A549 (cell line): ENCODE measurements at regions not wholly inside any gene's neighbourhood (a gene's known extent, or its start where the extent isn't known, plus 50 kb on each side); places are given as distances from the start of the nearest gene placed in this dataset.

ENCODE experiments used
- BHLHE40 ChIP-seq: IDR thresholded peaks from 2 replicates; pipeline ENCODE4 v1.6.1; 2012; ENCODE audit warnings: low read depth, low read length, inconsistent platforms
- CBX8 ChIP-seq: fragments of 200-600 bp; sonication (generic); IDR thresholded peaks from 2 replicates; pipeline ENCODE4 v1.6.1; 2016
- CEBPB ChIP-seq, 2 experiments: fragments of >200 bp in 1 of 2; sonication (Bioruptor Twin) in 1 of 2; formaldehyde crosslinking in 1 of 2; IDR thresholded peaks; 2 replicates each; pipeline ENCODE4 v1.6.1; 2012 to 2016
- CHD2 ChIP-seq: fragments of 150-350 bp; IDR thresholded peaks from 2 replicates; pipeline ENCODE4 v1.6.1; 2014; ENCODE audit warnings: low read length; ENCODE audit not compliant: partially characterized antibody
- CTCF ChIP-seq: fragments of >200 bp; sonication (Bioruptor Twin); formaldehyde crosslinking; IDR thresholded peaks from 3 replicates; pipeline ENCODE4 v1.5.1; 2016
- RCOR1 ChIP-seq: fragments of 150-350 bp; IDR thresholded peaks from 2 replicates; pipeline ENCODE4 v1.6.1; 2014; ENCODE audit warnings: antibody characterized with exemption, low read length, low read depth
- TF ChIP-seq, protein P1 (sequence below): IDR thresholded peaks from 2 replicates; pipeline ENCODE4 v1.6.1; 2012; ENCODE audit warnings: low read depth, borderline replicate concordance

DNA sequence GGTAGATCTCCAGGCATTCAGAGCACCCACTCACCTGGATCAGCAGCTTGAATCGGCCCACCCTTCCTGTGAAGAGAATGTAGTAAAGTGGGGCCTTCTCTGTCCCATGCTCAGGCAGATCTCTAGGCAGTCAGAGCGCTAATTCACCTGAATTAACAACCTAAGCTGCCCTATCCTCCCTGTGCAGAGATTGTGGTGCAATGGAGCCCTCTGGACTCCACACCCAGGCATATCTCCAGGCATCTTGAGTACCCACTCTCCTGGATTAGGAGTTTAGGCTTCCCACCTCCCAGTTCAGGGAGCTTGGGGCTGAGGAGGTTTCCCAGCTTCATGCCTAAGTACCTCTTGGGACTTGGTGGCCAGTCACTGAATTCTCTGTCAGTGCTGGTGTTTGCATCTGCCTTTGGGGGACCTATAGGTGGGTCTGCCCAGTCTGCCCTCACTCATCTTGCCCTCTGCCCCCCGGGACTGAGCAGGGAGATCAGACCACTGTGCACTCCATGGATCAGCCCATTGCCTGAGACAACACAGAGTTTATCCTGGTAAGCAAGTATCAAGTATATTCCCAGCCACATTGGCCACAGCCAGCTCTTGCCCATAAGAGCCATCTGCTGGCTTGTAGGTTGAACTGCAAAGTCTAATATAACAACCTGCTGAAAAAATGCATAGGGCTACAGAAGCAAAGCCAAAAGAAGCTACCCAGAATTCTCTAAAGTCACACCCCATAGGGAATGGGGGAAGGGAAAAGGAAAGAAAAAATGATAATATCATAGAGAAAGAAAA is 372.9 kb downstream of the KLHL13 start:
- TF ChIP-seq CBX8 = no peak
- TF ChIP-seq, protein P1, sequence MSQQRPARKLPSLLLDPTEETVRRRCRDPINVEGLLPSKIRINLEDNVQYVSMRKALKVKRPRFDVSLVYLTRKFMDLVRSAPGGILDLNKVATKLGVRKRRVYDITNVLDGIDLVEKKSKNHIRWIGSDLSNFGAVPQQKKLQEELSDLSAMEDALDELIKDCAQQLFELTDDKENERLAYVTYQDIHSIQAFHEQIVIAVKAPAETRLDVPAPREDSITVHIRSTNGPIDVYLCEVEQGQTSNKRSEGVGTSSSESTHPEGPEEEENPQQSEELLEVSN = no peak
- TF ChIP-seq RCOR1 = no peak
- TF ChIP-seq CTCF = no peak
- TF ChIP-seq CEBPB (IDR thresholded peaks at IDR 0.05) = no peak
- no peak for TF ChIP-seq BHLHE40
- no peak for TF ChIP-seq CHD2
